WTC11 (cell line): ENCODE measurements at regions not wholly inside any gene's neighbourhood (a gene's known extent, or its start where the extent isn't known, plus 50 kb on each side); places are given as distances from the start of the nearest gene placed in this dataset.

Source experiments
- ATAC-seq: fragments of 200-7000 bp; cut with Tn5 transposase; 2 replicates; pipeline ENCODE4 v1.10.0; 2021; ENCODE audit warnings: mild to moderate bottlenecking, moderate library complexity
- CTCF ChIA-PET: fragments of 300-600 bp; sonication (Branson Sonifier 250); formaldehyde crosslinking; loops from one replicate; lab custom pipeline; 2021; ENCODE audit warnings: antibody characterized with exemption; lab: Charles Lee
- POLR2A ChIA-PET: fragments of 350-600 bp; sonication (Branson Sonifier 250); formaldehyde crosslinking; loops from one replicate; lab custom pipeline; 2021; ENCODE audit warnings: antibody characterized with exemption; lab: Charles Lee
- DNase-seq: peaks from one replicate; pipeline ENCODE4 v3.0.0; 2021; ENCODE audit warnings: low spot score
- H3K27ac Mint-ChIP-seq: 2 replicates; pipeline ENCODE4 v1.8.0; 2021; ENCODE audit warnings: mixed read lengths
- H3K27me3 Mint-ChIP-seq: 2 replicates; pipeline ENCODE4 v1.8.0; 2021; ENCODE audit warnings: low read depth, mild to moderate bottlenecking, moderate library complexity, mixed read lengths
- H3K36me3 Mint-ChIP-seq: 2 replicates; pipeline ENCODE4 v1.8.0; 2021; ENCODE audit warnings: mixed read lengths
- H3K4me1 Mint-ChIP-seq: 2 replicates; pipeline ENCODE4 v1.8.0; 2022; ENCODE audit warnings: mixed read lengths
- H3K4me3 Mint-ChIP-seq: 2 replicates; pipeline ENCODE4 v1.8.0; 2021; ENCODE audit warnings: mild to moderate bottlenecking, moderate library complexity, mixed read lengths
- H3K9me3 Mint-ChIP-seq: 2 replicates; pipeline ENCODE4 v1.8.0; 2021; ENCODE audit warnings: mixed read lengths
- E2F1 ChIP-seq: sonication (generic); formaldehyde crosslinking; IDR thresholded peaks from 2 replicates; pipeline ENCODE4 v1.8.0; 2022; ENCODE audit warnings: mild to moderate bottlenecking, missing genetic modification reagents
- GABPB1 ChIP-seq: sonication (generic); formaldehyde crosslinking; IDR thresholded peaks from 2 replicates; pipeline ENCODE4 v1.8.1; 2023; ENCODE audit warnings: mild to moderate bottlenecking, missing genetic modification reagents
- MLX ChIP-seq: sonication (generic); formaldehyde crosslinking; IDR thresholded peaks from 2 replicates; pipeline ENCODE4 v1.8.1; 2023; ENCODE audit warnings: mild to moderate bottlenecking, missing genetic modification reagents, moderate library complexity
- MXD4 ChIP-seq: fragments of 250-450 bp; sonication (Bioruptor Pico); IDR thresholded peaks from 2 replicates; pipeline ENCODE4 v1.8.0; 2021; ENCODE audit warnings: mild to moderate bottlenecking, moderate library complexity, borderline replicate concordance
- NR1H2 ChIP-seq: sonication (generic); formaldehyde crosslinking; IDR thresholded peaks from 2 replicates; pipeline ENCODE4 v1.9.0; 2021; ENCODE audit warnings: mild to moderate bottlenecking, moderate library complexity, missing genetic modification reagents
- NR2C2 ChIP-seq: sonication (generic); formaldehyde crosslinking; IDR thresholded peaks from 2 replicates; pipeline ENCODE4 v1.8.0; 2022; ENCODE audit warnings: mild to moderate bottlenecking, missing genetic modification reagents
- PREB ChIP-seq: sonication (generic); formaldehyde crosslinking; IDR thresholded peaks from 2 replicates; pipeline ENCODE4 v1.8.1; 2022; ENCODE audit warnings: mild to moderate bottlenecking, missing genetic modification reagents, moderate library complexity, borderline replicate concordance
- PRRX2 ChIP-seq: fragments of 250-450 bp; sonication (Bioruptor Pico); IDR thresholded peaks from 2 replicates; pipeline ENCODE4 v1.8.0; 2021; ENCODE audit warnings: mild to moderate bottlenecking
- SP1 ChIP-seq: sonication (generic); formaldehyde crosslinking; conservative IDR thresholded peaks from 2 replicates; pipeline ENCODE4 v1.8.1; 2022; ENCODE audit warnings: missing genetic modification reagents
- TEAD1 ChIP-seq: sonication (generic); formaldehyde crosslinking; IDR thresholded peaks from 2 replicates; pipeline ENCODE4 v1.8.0; 2022; ENCODE audit warnings: mild to moderate bottlenecking, missing genetic modification reagents
- ZBTB21 ChIP-seq: sonication (generic); formaldehyde crosslinking; IDR thresholded peaks from 2 replicates; pipeline ENCODE4 v1.8.1; 2023; ENCODE audit warnings: mild to moderate bottlenecking, missing genetic modification reagents, borderline replicate concordance
- ZBTB43 ChIP-seq: sonication (generic); formaldehyde crosslinking; IDR thresholded peaks from 2 replicates; pipeline ENCODE4 v1.8.1; 2023; ENCODE audit warnings: mild to moderate bottlenecking, missing genetic modification reagents
- ZMAT4 ChIP-seq: fragments of 250-450 bp; sonication (Bioruptor Pico); IDR thresholded peaks from 2 replicates; pipeline ENCODE4 v1.9.0; 2021; ENCODE audit warnings: mild to moderate bottlenecking
- ZNF317 ChIP-seq: sonication (generic); formaldehyde crosslinking; IDR thresholded peaks from 2 replicates; pipeline ENCODE4 v1.8.1; 2023; ENCODE audit warnings: low read depth, mild to moderate bottlenecking, moderate library complexity, missing genetic modification reagents, borderline replicate concordance
- ZNF396 ChIP-seq: fragments of 250-450 bp; sonication (Bioruptor Pico); IDR thresholded peaks from 2 replicates; pipeline ENCODE4 v1.8.0; 2021; ENCODE audit warnings: mild to moderate bottlenecking, moderate library complexity, borderline replicate concordance
- TF ChIP-seq, protein P1 (sequence below): sonication (generic); formaldehyde crosslinking; IDR thresholded peaks from 2 replicates; pipeline ENCODE4 v1.8.0; 2023; ENCODE audit warnings: missing genetic modification reagents, mild to moderate bottlenecking, borderline replicate concordance
- TF ChIP-seq, protein P2 (sequence below): sonication (generic); formaldehyde crosslinking; IDR thresholded peaks from 2 replicates; pipeline ENCODE4 v1.8.1; 2022; ENCODE audit warnings: low read depth, mild to moderate bottlenecking, moderate library complexity, missing genetic modification reagents, borderline replicate concordance

GRCh38 chr6:93494057-93494456, 74.7 kb upstream of the EPHA7 start:
- ATAC-seq = no peak
- no peaks in the 10 kb centered on the region for H3K27me3 Mint-ChIP-seq

GRCh38 chr6:93474733-93475179, 55.4 kb upstream of the EPHA7 start:
- no peaks in the 10 kb centered on the region for H3K27me3 Mint-ChIP-seq
- DNase-seq (no peak), ATAC-seq (no peak)
- ChIA-PET POLR2A (interaction anchor here (1.0 kb wide), 1 partner anchor 55 kb away, joined by 5 read pairs; the partner anchor contains the start of gene EPHA7), CTCF (interaction anchor here (1.6 kb wide), 1 partner anchor 51 kb away, joined by 5 read pairs; no protein-coding TSS in a partner anchor)
- H3K27ac Mint-ChIP-seq = no peak overlapping the region
- no peaks in the 10 kb centered on the region for H3K36me3 Mint-ChIP-seq
- no peaks in the 10 kb centered on the region for H3K9me3 Mint-ChIP-seq
- H3K4me3 Mint-ChIP-seq = no peak overlapping the region
- TF ChIP-seq NR1H2 (CRISPR knock-in tag) = no peak
- TF ChIP-seq MXD4 (CRISPR knock-in tag) = no peak
- no peak for TF ChIP-seq ZMAT4
- TF ChIP-seq, protein P1, sequence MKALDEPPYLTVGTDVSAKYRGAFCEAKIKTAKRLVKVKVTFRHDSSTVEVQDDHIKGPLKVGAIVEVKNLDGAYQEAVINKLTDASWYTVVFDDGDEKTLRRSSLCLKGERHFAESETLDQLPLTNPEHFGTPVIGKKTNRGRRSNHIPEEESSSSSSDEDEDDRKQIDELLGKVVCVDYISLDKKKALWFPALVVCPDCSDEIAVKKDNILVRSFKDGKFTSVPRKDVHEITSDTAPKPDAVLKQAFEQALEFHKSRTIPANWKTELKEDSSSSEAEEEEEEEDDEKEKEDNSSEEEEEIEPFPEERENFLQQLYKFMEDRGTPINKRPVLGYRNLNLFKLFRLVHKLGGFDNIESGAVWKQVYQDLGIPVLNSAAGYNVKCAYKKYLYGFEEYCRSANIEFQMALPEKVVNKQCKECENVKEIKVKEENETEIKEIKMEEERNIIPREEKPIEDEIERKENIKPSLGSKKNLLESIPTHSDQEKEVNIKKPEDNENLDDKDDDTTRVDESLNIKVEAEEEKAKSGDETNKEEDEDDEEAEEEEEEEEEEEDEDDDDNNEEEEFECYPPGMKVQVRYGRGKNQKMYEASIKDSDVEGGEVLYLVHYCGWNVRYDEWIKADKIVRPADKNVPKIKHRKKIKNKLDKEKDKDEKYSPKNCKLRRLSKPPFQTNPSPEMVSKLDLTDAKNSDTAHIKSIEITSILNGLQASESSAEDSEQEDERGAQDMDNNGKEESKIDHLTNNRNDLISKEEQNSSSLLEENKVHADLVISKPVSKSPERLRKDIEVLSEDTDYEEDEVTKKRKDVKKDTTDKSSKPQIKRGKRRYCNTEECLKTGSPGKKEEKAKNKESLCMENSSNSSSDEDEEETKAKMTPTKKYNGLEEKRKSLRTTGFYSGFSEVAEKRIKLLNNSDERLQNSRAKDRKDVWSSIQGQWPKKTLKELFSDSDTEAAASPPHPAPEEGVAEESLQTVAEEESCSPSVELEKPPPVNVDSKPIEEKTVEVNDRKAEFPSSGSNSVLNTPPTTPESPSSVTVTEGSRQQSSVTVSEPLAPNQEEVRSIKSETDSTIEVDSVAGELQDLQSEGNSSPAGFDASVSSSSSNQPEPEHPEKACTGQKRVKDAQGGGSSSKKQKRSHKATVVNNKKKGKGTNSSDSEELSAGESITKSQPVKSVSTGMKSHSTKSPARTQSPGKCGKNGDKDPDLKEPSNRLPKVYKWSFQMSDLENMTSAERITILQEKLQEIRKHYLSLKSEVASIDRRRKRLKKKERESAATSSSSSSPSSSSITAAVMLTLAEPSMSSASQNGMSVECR (CRISPR knock-in tag) = no peak
- no peak for TF ChIP-seq ZNF317
- no peak for TF ChIP-seq NR2C2 (CRISPR knock-in tag)
- no peak for TF ChIP-seq MLX (CRISPR knock-in tag)
- TF ChIP-seq ZBTB21 (CRISPR knock-in tag) = no peak
- TF ChIP-seq PREB (CRISPR knock-in tag) = no peak
- TF ChIP-seq TEAD1 = no peak
- TF ChIP-seq GABPB1 (CRISPR knock-in tag) = no peak
- TF ChIP-seq ZBTB43 = no peak
- TF ChIP-seq, protein P2, sequence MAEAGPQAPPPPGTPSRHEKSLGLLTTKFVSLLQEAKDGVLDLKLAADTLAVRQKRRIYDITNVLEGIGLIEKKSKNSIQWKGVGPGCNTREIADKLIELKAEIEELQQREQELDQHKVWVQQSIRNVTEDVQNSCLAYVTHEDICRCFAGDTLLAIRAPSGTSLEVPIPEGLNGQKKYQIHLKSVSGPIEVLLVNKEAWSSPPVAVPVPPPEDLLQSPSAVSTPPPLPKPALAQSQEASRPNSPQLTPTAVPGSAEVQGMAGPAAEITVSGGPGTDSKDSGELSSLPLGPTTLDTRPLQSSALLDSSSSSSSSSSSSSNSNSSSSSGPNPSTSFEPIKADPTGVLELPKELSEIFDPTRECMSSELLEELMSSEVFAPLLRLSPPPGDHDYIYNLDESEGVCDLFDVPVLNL = no peak
- no peaks in the 10 kb centered on the region for H3K4me1 Mint-ChIP-seq

More at GRCh38 chr6:93494057-93494456, 74.7 kb upstream of the EPHA7 start:
- ChIA-PET CTCF (no interaction called here), POLR2A (no interaction called here)
- Mint-ChIP-seq H3K4me3 (no peak overlapping the region), H3K27ac (no peak overlapping the region), H3K36me3 (no peaks in the 10 kb centered on the region), H3K9me3 (no peaks in the 10 kb centered on the region), H3K4me1 (peaks cover 4% of the 10 kb centered on the region; the same call in 1 of the 2 replicates)
- no peak for DNase-seq
- TF ChIP-seq PRRX2 (no peak), ZNF396 (no peak), SP1 (CRISPR knock-in tag) (no peak), E2F1 (CRISPR knock-in tag) (no peak), PREB (CRISPR knock-in tag) (no peak)
